GM13976 (cell line): ENCODE measurements at regions not wholly inside any gene's neighbourhood (a gene's known extent, or its start where the extent isn't known, plus 50 kb on each side); places are given as distances from the start of the nearest gene placed in this dataset.

Experiments
- DNase-seq: peaks from one replicate; pipeline ENCODE4 v3.0.0; 2012; ENCODE audit warnings: low spot score
- in situ Hi-C: fragments of 300-500 bp; cut with MboI; formaldehyde crosslinking; loops from one replicate; pipeline ENCODE4 v1.12.0; 2022; ENCODE audit warnings: low sequenced_read_pairs, mixed read lengths, inconsistent platforms; ENCODE audit not compliant: unreplicated experiment
- TF ChIP-seq, protein P1 (sequence below): IDR thresholded peaks from 2 replicates; pipeline ENCODE4 v1.5.1; 2012; ENCODE audit warnings: borderline replicate concordance, mild to moderate bottlenecking; ENCODE audit not compliant: insufficient read depth; ENCODE audit errors: extremely low read depth, missing control alignments, control extremely low read depth

DNA sequence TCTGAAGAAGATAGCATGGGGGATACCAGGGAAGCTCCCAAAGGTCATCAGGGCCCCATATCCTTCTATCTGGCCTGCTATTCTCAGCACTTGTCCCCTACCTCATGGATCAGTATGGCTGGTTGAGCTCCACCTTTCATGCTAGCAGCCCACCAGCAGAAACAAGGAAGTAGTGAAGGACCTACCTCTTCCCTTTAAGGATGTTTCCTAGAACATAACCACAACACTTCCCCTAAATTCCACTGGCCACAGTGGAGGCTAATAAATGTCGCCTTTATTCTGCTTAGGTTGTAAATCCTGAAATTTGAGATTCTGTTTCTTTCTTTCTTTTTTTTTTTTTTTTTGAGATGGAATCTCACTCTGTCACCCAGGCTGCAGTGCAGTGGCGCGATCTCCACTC lies 128.6 kb upstream of the PARP11 start:
- in situ Hi-C loops, result no loop called here
- TF ChIP-seq, protein P1, sequence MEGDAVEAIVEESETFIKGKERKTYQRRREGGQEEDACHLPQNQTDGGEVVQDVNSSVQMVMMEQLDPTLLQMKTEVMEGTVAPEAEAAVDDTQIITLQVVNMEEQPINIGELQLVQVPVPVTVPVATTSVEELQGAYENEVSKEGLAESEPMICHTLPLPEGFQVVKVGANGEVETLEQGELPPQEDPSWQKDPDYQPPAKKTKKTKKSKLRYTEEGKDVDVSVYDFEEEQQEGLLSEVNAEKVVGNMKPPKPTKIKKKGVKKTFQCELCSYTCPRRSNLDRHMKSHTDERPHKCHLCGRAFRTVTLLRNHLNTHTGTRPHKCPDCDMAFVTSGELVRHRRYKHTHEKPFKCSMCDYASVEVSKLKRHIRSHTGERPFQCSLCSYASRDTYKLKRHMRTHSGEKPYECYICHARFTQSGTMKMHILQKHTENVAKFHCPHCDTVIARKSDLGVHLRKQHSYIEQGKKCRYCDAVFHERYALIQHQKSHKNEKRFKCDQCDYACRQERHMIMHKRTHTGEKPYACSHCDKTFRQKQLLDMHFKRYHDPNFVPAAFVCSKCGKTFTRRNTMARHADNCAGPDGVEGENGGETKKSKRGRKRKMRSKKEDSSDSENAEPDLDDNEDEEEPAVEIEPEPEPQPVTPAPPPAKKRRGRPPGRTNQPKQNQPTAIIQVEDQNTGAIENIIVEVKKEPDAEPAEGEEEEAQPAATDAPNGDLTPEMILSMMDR, result no peak

DNA sequence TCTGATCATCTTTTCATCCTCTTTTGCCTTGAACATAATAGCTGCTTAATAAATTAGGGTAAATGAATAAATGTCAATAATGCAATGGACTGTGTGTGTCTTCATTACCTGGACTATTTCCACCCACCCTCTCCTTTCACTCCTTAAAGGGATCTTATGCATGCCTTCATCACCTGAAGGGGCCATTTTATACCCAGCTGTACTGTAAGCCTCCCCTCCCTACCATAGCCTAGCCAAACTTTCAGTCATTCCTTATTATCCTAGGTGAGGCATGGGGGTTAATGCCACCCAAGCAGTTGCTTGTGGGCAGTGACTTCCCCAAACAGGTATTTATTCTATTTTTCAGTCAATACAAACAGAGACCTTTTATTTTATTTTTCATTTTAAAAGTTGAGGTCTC lies 127.8 kb upstream of the PARP11 start:
- TF ChIP-seq, protein P1, result no peak
- no peak for DNase-seq
- in situ Hi-C loops, result no loop called here

More for the DNA sequence above, 128.6 kb upstream of the PARP11 start:
- no peak for DNase-seq

DNA sequence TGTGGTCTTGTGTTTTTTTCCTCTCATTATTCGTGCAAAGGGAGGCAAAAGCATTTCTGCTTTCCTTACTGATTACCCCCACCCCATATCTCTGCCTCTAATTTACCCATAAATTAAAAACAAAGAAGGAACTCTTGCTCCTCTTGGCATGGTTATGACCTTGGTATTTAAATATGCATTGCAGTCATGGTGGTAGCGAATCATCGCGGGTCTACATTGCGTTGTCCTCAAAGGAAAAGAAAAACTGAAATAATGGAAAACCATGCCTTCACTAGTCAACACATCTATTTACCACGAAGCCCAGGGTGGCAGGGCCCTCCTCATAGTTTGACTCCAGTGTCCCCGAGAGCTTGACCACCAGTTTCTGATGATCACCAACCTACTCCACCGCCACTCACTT lies 126.7 kb upstream of the PARP11 start:
- TF ChIP-seq, protein P1, result no peak
- in situ Hi-C loops, result loop anchor here (25.0 kb wide), 1 partner anchor 287 kb away; no protein-coding TSS in a partner anchor

DNA sequence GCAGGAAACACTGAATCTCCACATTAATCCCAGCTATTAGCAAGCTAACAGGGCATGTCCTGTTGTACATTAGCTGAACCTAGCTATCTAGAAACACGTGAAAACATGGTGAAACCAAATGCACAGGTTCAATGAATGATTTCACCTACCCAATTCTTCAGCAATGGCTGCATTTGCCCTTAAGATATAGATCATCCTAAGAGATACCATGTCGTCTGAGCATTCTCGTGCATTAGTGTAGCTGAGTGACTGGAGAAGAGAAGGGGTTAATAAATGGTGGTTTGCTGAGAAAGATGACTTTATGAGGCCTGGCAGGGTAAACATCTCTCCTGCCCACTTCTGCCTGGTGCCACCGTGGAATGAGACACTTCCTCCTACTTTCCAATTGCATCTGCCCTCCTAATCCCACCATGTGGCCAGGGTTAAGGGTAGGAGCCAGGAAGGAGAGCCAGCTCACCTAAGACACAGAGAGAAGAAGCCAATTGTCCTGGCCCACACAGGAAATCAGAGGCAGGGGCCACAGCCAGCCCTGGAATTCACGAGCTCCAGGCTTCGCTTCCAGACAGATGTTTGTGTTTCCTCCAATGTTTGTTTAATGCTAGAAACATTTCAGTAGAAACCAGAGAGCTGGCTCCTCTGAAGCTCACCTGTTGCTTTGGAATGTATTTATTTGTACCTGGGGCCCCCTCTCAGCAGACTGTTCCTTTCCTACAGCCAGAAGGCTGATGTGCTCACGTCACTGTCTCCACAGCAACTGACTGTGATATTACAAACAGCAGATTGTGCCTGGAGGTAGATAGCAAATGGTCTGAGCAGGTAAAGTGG lies 126.0 kb upstream of the PARP11 start:
- DNase-seq, result no peak
- TF ChIP-seq, protein P1, result no peak
- in situ Hi-C loops, result loop anchor here (25.0 kb wide), 1 partner anchor 288 kb away; no protein-coding TSS in a partner anchor

More for the DNA sequence above, 126.7 kb upstream of the PARP11 start:
- no peak for DNase-seq

DNA sequence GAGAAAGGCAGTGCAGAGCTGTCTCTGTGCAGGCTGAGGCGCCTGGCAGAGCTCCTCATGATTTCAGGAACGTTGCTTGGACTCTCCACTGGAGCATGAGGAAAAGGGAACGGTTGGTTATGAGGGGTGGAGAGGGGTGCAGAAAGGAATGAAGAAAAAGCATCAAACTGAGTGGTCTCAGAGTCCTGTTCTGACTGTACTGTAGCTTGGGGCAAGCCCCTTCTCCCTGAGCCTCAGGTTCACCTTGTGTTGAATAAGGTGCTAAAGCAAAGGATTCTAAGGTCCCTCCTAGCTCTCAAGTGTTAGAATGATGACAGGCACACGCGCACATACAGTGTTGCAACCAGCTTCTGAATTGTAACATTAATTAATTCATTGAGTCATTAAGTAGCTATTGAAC lies 125.2 kb upstream of the PARP11 start:
- in situ Hi-C loops, result loop anchor here (25.0 kb wide), 1 partner anchor 289 kb away; no protein-coding TSS in a partner anchor
- TF ChIP-seq, protein P1, result no peak
- DNase-seq, result no peak

DNA sequence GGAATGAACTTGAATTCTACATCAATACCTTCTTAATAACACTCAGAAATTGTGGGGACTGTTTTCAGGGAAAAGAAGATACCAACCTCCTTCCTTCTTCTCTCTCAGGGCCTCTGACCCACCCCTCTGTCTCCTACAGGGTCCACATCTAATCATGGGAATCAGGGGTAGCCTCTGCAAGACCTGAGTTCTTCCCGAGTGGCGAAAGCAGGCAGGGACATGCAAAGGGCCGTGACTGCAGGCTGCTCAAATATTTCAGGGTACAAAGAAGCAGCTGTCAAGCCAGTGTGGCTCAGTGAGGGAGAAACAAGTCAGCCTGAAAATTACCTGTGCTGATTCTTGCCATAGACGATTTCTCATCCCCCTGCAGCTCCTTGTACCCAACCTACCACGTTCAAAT lies 123.1 kb upstream of the PARP11 start:
- no peak for DNase-seq
- in situ Hi-C loops, result loop anchor here (25.0 kb wide), 1 partner anchor 291 kb away; no protein-coding TSS in a partner anchor
- TF ChIP-seq, protein P1, result no peak

DNA sequence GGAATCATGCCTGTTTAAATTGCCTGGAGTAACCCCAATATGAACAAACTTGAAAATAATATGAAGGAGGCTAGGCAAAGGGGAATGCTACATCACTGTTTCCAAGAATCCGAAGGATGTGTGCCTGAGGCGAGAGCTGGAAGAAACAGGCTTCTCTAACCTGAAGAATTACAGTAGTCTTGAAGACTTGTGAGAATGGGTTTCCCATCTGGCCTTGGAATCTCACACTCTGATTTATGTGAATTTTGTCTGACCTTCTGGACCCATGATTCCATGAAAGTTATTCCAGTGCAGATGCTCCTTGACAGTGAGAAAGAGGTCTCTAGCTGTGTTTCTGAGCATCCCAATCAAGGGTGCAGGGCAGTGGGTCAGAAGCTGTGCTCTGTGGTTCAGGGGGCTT lies 122.1 kb upstream of the PARP11 start:
- TF ChIP-seq, protein P1, result no peak
- in situ Hi-C loops, result loop anchor here (25.0 kb wide), 1 partner anchor 292 kb away; no protein-coding TSS in a partner anchor
- no peak for DNase-seq
